ENCODE measurements at regions not wholly inside any gene's neighbourhood (a gene's known extent, or its start where the extent isn't known, plus 50 kb on each side); places are given as distances from the start of the nearest gene placed in this dataset.

DNA sequence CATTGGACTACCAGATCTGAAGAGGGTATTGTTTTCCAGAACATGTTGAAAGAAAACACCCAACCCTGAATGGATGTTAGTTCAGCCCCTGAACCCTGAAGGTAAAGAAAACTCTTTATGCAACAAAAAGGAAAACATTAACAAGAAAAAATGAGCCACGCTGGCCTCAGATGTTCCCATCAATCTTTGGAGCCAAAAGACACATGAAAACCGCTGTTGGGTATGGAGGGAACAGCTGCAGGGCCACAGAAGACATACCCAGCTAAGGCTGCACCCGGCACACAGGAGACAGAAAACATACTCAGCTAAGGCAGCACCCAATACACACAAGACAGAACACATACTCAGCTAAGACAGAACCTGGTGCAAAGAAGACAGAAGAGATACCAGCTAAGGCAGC is 51.3 kb upstream of the GALNT9 start:
- Histone ChIP-seq H3K56ac (ENCODE audit: insufficient read length, low read depth, low read length) (no peak overlapping the region), H4K91ac (ENCODE audit: insufficient read length, low read depth, low read length) (no peak overlapping the region), H4K5ac (ENCODE audit: insufficient read length, low read depth, low read length) (no peak overlapping the region), H3K27ac (ENCODE audit: insufficient read length, low read depth, low read length) (no peak overlapping the region), H3K4me1 (ENCODE audit: insufficient read depth, low read length) (no peaks in the 10 kb centered on the region), H2BK15ac (ENCODE audit: low read depth, low read length) (no peak overlapping the region), H3K27me3 (ENCODE audit: insufficient read depth, low read length) (peaks cover 75% of the 10 kb centered on the region), H3K23ac (ENCODE audit: insufficient read length, low read depth, low read length) (no peak overlapping the region), H3K14ac (ENCODE audit: insufficient read depth, low read length) (no peak overlapping the region), H3K9ac (ENCODE audit: extremely low read depth, insufficient read length, low read length) (no peak overlapping the region), H3K4ac (ENCODE audit: low read depth, low read length) (no peak overlapping the region), H2AFZ (ENCODE audit: low read length) (no peak overlapping the region), H4K20me1 (ENCODE audit: control insufficient read depth, insufficient read depth, insufficient read length) (no peaks in the 10 kb centered on the region), H2BK12ac (ENCODE audit: insufficient read length, low read depth, low read length) (no peak overlapping the region), H3K4me2 (ENCODE audit: insufficient read depth, insufficient read length, low read length) (no peak overlapping the region), H4K8ac (replicated peaks; ENCODE audit: insufficient read length, low read depth, low read length) (no peak overlapping the region), H3K79me1 (ENCODE audit: insufficient read depth, low read depth, low read length, poor library complexity, severe bottlenecking) (no peaks in the 10 kb centered on the region), H2AK5ac (ENCODE audit: insufficient read length, low read length) (no peak overlapping the region), H3K79me2 (ENCODE audit: insufficient read depth, low read length) (no peaks in the 10 kb centered on the region), H3T11ph (ENCODE audit: low read length) (no peak overlapping the region), H3K23me2 (ENCODE audit: insufficient read length, low read depth, low read length, poor library complexity, severe bottlenecking) (no peaks in the 10 kb centered on the region), H2BK5ac (ENCODE audit: insufficient read length, low read length) (no peak overlapping the region), H3K9me3 (ENCODE audit: control insufficient read depth, low read depth, low read length) (no peaks in the 10 kb centered on the region), H3K18ac (ENCODE audit: insufficient read length, low read depth, low read length) (no peak overlapping the region), H2BK20ac (ENCODE audit: low read depth, low read length, poor library complexity, severe bottlenecking) (no peak overlapping the region), H2BK120ac (ENCODE audit: low read depth, low read length, poor library complexity, severe bottlenecking) (no peak overlapping the region)
- H3K4me3 Mint-ChIP-seq, result no peak overlapping the region
- no peaks in the 10 kb centered on the region for H3K36me3 Mint-ChIP-seq (ENCODE audit: insufficient read depth in 1 of 3, low read depth in 3 of 3)
- H3K27ac Mint-ChIP-seq, result no peak overlapping the region
- peaks cover 25% of the 10 kb centered on the region for H3K27me3 Mint-ChIP-seq (ENCODE audit: low read depth)
- H3K9me3 Mint-ChIP-seq, result no peaks in the 10 kb centered on the region
- peaks cover 5 to 17% of the 10 kb centered on the region in 2 experiments; a peak in 3 of 4 replicates for H3K4me1 Mint-ChIP-seq
- TF ChIP-seq, protein P1, sequence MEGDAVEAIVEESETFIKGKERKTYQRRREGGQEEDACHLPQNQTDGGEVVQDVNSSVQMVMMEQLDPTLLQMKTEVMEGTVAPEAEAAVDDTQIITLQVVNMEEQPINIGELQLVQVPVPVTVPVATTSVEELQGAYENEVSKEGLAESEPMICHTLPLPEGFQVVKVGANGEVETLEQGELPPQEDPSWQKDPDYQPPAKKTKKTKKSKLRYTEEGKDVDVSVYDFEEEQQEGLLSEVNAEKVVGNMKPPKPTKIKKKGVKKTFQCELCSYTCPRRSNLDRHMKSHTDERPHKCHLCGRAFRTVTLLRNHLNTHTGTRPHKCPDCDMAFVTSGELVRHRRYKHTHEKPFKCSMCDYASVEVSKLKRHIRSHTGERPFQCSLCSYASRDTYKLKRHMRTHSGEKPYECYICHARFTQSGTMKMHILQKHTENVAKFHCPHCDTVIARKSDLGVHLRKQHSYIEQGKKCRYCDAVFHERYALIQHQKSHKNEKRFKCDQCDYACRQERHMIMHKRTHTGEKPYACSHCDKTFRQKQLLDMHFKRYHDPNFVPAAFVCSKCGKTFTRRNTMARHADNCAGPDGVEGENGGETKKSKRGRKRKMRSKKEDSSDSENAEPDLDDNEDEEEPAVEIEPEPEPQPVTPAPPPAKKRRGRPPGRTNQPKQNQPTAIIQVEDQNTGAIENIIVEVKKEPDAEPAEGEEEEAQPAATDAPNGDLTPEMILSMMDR (conservative IDR thresholded peaks at IDR 0.05), result no peak
- no CpG with 5 or more reads among the region's 3 CpGs for WGBS (ENCODE audit: extremely low coverage, insufficient read length, low lambda C conversion rate)
- no peak for DNase-seq
